ENCODE measurements at regions not wholly inside any gene's neighbourhood (a gene's known extent, or its start where the extent isn't known, plus 50 kb on each side); places are given as distances from the start of the nearest gene placed in this dataset.

DNA sequence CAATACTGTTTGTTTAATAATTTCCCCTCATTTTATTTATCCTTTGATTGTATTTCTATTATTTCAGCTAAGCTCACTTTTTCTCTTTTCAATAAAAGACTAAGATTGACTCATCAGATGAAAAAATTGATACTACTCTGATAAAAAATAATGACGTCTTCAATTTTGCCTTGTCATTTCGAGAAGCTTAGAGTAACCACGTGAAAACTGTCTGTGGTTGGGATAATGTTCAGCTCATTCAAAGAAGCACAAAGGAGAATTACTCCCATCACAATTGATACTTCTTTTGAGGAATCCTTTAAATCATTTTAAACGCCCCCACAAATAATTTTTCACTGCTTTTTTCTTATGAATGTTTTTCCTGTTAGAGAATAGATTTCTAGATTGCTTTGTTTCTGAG, 318.7 kb upstream of the SLITRK1 start:
- no peak for DNase-seq (ENCODE audit: low spot score)

More for the DNA sequence above, 318.7 kb upstream of the SLITRK1 start:
- ATAC-seq = no peak
- Histone ChIP-seq H3K27ac (ENCODE audit: low read depth) (no peak overlapping the region), H3K4me3 (no peak overlapping the region), H3F3A (replicated peaks; ENCODE audit: low read depth) (no peaks in the 10 kb centered on the region), H3K36me3 (ENCODE audit: insufficient read depth) (no peaks in the 10 kb centered on the region), H2AFZ (no peak overlapping the region), H3K9me2 (ENCODE audit: insufficient read depth) (peaks cover 4% of the 10 kb centered on the region; the same call in 1 of the 2 replicates), H3K4me2 (no peak overlapping the region), H3K79me2 (replicated peaks; ENCODE audit: insufficient read depth) (no peaks in the 10 kb centered on the region), H4K20me1 (replicated peaks; ENCODE audit: insufficient read depth) (no peaks in the 10 kb centered on the region), H3K27me3 (ENCODE audit: insufficient read depth) (no peaks in the 10 kb centered on the region), H3K4me1 (ENCODE audit: insufficient read depth) (no peaks in the 10 kb centered on the region)
- Mint-ChIP-seq H3K4me3 (no peak overlapping the region), H3K27me3 (ENCODE audit: insufficient read depth, low read depth, poor library complexity) (no peaks in the 10 kb centered on the region), H3K36me3 (ENCODE audit: low read depth) (no peaks in the 10 kb centered on the region), H3K4me1 (peaks cover 3% of the 10 kb centered on the region; the same call in 1 of the 3 replicates), H3K27ac (no peak overlapping the region), H3K9me3 (no peaks in the 10 kb centered on the region)
- TF ChIP-seq EZH2 (IDR thresholded peaks at IDR 0.05; ENCODE audit: low read depth, unreplicated experiment) (no peak), CTCF (conservative IDR thresholded peaks at IDR 0.05; ENCODE audit: low read depth in 2 of 2) (no peak), CREB1 (CRISPR knock-in tag; IDR thresholded peaks at IDR 0.05; ENCODE audit: low read depth) (no peak), JUNB (IDR thresholded peaks at IDR 0.05; ENCODE audit: unreplicated experiment) (no peak), STAT1 (IDR thresholded peaks at IDR 0.05; ENCODE audit: unreplicated experiment) (no peak)
- TF ChIP-seq, protein P1, sequence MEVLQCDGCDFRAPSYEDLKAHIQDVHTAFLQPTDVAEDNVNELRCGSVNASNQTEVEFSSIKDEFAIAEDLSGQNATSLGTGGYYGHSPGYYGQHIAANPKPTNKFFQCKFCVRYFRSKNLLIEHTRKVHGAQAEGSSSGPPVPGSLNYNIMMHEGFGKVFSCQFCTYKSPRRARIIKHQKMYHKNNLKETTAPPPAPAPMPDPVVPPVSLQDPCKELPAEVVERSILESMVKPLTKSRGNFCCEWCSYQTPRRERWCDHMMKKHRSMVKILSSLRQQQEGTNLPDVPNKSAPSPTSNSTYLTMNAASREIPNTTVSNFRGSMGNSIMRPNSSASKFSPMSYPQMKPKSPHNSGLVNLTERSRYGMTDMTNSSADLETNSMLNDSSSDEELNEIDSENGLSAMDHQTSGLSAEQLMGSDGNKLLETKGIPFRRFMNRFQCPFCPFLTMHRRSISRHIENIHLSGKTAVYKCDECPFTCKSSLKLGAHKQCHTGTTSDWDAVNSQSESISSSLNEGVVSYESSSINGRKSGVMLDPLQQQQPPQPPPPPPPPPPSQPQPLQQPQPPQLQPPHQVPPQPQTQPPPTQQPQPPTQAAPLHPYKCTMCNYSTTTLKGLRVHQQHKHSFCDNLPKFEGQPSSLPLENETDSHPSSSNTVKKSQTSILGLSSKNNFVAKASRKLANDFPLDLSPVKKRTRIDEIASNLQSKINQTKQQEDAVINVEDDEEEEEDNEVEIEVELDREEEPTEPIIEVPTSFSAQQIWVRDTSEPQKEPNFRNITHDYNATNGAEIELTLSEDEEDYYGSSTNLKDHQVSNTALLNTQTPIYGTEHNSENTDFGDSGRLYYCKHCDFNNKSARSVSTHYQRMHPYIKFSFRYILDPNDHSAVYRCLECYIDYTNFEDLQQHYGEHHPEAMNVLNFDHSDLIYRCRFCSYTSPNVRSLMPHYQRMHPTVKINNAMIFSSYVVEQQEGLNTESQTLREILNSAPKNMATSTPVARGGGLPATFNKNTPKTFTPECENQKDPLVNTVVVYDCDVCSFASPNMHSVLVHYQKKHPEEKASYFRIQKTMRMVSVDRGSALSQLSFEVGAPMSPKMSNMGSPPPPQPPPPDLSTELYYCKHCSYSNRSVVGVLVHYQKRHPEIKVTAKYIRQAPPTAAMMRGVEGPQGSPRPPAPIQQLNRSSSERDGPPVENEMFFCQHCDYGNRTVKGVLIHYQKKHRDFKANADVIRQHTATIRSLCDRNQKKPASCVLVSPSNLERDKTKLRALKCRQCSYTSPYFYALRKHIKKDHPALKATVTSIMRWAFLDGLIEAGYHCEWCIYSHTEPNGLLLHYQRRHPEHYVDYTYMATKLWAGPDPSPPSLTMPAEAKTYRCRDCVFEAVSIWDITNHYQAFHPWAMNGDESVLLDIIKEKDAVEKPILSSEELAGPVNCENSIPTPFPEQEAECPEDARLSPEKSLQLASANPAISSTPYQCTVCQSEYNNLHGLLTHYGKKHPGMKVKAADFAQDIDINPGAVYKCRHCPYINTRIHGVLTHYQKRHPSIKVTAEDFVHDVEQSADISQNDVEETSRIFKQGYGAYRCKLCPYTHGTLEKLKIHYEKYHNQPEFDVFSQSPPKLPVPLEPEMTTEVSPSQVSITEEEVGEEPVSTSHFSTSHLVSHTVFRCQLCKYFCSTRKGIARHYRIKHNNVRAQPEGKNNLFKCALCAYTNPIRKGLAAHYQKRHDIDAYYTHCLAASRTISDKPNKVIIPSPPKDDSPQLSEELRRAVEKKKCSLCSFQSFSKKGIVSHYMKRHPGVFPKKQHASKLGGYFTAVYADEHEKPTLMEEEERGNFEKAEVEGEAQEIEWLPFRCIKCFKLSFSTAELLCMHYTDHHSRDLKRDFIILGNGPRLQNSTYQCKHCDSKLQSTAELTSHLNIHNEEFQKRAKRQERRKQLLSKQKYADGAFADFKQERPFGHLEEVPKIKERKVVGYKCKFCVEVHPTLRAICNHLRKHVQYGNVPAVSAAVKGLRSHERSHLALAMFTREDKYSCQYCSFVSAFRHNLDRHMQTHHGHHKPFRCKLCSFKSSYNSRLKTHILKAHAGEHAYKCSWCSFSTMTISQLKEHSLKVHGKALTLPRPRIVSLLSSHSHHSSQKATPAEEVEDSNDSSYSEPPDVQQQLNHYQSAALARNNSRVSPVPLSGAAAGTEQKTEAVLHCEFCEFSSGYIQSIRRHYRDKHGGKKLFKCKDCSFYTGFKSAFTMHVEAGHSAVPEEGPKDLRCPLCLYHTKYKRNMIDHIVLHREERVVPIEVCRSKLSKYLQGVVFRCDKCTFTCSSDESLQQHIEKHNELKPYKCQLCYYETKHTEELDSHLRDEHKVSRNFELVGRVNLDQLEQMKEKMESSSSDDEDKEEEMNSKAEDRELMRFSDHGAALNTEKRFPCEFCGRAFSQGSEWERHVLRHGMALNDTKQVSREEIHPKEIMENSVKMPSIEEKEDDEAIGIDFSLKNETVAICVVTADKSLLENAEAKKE (CRISPR knock-in tag; IDR thresholded peaks at IDR 0.05) = no peak
- TF ChIP-seq, protein P2, sequence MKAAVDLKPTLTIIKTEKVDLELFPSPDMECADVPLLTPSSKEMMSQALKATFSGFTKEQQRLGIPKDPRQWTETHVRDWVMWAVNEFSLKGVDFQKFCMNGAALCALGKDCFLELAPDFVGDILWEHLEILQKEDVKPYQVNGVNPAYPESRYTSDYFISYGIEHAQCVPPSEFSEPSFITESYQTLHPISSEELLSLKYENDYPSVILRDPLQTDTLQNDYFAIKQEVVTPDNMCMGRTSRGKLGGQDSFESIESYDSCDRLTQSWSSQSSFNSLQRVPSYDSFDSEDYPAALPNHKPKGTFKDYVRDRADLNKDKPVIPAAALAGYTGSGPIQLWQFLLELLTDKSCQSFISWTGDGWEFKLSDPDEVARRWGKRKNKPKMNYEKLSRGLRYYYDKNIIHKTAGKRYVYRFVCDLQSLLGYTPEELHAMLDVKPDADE (IDR thresholded peaks at IDR 0.05) = no peak
